ENCODE measurements at regions not wholly inside any gene's neighbourhood (a gene's known extent, or its start where the extent isn't known, plus 50 kb on each side); places are given as distances from the start of the nearest gene placed in this dataset.

DNA sequence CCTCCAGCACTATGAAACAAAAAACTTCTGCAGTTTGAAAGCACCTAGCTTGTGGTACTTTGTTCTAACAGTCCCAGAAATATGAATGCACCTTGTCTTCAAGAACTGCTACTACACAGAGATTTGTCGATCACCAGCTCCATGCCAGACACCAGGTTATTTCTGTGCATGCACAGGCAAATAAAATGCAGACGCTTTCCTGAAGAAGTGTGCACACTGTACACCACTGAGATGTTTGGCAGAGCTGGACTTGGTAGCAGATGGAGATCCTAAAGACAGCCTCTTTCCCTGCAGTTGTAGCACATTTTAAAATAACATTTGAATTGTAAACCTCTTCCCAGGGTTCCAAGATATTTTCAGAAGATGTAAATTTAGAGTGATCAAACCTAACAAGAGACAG is 730.0 kb downstream of the MTRR start:
- no peaks in the 10 kb centered on the region for H3K36me3 ChIP-seq (replicated peaks in 1 of 2; ENCODE audit: control insufficient read depth in 1 of 2, insufficient read depth in 2 of 2, low read length in 1 of 2)
- no peaks in the 10 kb centered on the region; the same call in 1 of the 2 replicates for H3K27me3 ChIP-seq (ENCODE audit: insufficient read depth)
- WGBS (ENCODE audit: low lambda C conversion rate) = 21% methylated on average over 2 of the region's 2 CpGs
- H3K4me3 ChIP-seq (ENCODE audit: low read depth in 2 of 2, low read length in 1 of 2) = no peak overlapping the region
- H3K4me1 ChIP-seq (ENCODE audit: control insufficient read depth in 1 of 2, insufficient read depth in 2 of 2, low read depth in 1 of 2, low read length in 1 of 2) = no peaks in the 10 kb centered on the region
- H3K9ac ChIP-seq = no peak overlapping the region
- H3K79me2 ChIP-seq (ENCODE audit: insufficient read depth) = no peaks in the 10 kb centered on the region
- no peaks in the 10 kb centered on the region for H3K9me2 ChIP-seq
- H3K9me3 ChIP-seq = no peaks in the 10 kb centered on the region
- no peaks in the 10 kb centered on the region for H3F3A ChIP-seq (replicated peaks; ENCODE audit: insufficient read depth)
- no peak for DNase-seq
- H3K27ac ChIP-seq (ENCODE audit: low read depth in 2 of 2, low read length in 1 of 2) = no peak overlapping the region
- ChIA-PET POLR2A (no interaction called here), CTCF (no interaction called here)
- TF ChIP-seq ZBTB33 (IDR thresholded peaks at IDR 0.05; ENCODE audit: borderline replicate concordance, low read depth) (no peak), USF2 (IDR thresholded peaks at IDR 0.05; ENCODE audit: borderline replicate concordance, low read depth, low read length) (no peak), SMC3 (IDR thresholded peaks at IDR 0.05; ENCODE audit: low read depth, low read length) (no peak), REST (IDR thresholded peaks at IDR 0.05; ENCODE audit: low read depth, low read length) (no peak), YY1 (IDR thresholded peaks at IDR 0.05; ENCODE audit: low read depth) (no peak), GABPA (IDR thresholded peaks at IDR 0.05; ENCODE audit: low read depth) (no peak), NRF1 (IDR thresholded peaks at IDR 0.05; ENCODE audit: low read depth, low read length) (no peak)
- no peaks in the 10 kb centered on the region for H4K20me1 ChIP-seq (ENCODE audit: insufficient read depth)
- no peak overlapping the region for H2AFZ ChIP-seq (ENCODE audit: low read depth)
- H3K4me2 ChIP-seq = no peak overlapping the region

- no peak for TF ChIP-seq RCOR1 (IDR thresholded peaks at IDR 0.05; ENCODE audit: low read length)
- H3K9me3 ChIP-seq = no peaks in the 10 kb centered on the region
- DNase-seq = no peak
- no peaks in the 10 kb centered on the region for H3K9me2 ChIP-seq
- ChIA-PET CTCF (no interaction called here), POLR2A (no interaction called here)
- H3K27ac ChIP-seq (ENCODE audit: low read depth in 2 of 2, low read length in 1 of 2) = no peak overlapping the region
- no peaks in the 10 kb centered on the region for H3K79me2 ChIP-seq (ENCODE audit: insufficient read depth)
- no peaks in the 10 kb centered on the region for H3F3A ChIP-seq (replicated peaks; ENCODE audit: insufficient read depth)
- H3K9ac ChIP-seq = no peak overlapping the region
- H3K4me2 ChIP-seq = no peak overlapping the region
- H4K20me1 ChIP-seq (ENCODE audit: insufficient read depth) = no peaks in the 10 kb centered on the region
- H2AFZ ChIP-seq (ENCODE audit: low read depth) = no peak overlapping the region
- H3K36me3 ChIP-seq (replicated peaks in 1 of 2; ENCODE audit: control insufficient read depth in 1 of 2, insufficient read depth in 2 of 2, low read length in 1 of 2) = no peaks in the 10 kb centered on the region
- no peaks in the 10 kb centered on the region for H3K27me3 ChIP-seq (ENCODE audit: insufficient read depth)
- no peak overlapping the region for H3K4me3 ChIP-seq (ENCODE audit: low read depth in 2 of 2, low read length in 1 of 2)
- no peaks in the 10 kb centered on the region for H3K4me1 ChIP-seq (ENCODE audit: control insufficient read depth in 1 of 2, insufficient read depth in 2 of 2, low read depth in 1 of 2, low read length in 1 of 2)
Measured at GRCh38 chr5:8600843-8601242, 731.9 kb downstream of the MTRR start.

All from SK-N-SH (cell line).